ENCODE measurements at regions not wholly inside any gene's neighbourhood (a gene's known extent, or its start where the extent isn't known, plus 50 kb on each side); places are given as distances from the start of the nearest gene placed in this dataset.

DNA sequence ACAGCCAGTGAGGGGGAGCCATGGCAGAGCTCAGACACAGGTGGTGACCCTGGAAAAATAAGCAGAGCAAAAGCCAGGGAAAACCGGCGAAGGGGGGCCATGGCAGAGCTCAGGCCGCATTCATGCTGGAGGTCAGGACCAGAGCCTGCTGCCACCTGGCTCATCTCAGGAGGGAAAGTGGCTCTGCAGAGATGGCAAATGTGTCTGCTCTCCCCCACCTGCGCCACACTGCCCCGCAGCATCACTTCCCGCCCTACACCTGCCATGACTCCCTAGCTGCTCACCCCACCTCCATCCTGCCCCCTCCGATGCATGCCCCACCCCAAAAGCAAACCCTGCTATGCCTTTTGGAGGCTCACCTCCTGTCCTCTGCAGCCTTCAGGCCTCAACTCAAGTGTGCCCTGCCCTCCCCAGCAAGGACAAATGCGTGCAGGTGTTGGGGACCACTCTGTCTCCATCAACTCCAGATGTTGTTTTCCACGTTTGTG is 123.2 kb upstream of the FGF3 start:
- TF ChIP-seq POLR2AphosphoS5 (IDR thresholded peaks at IDR 0.05; ENCODE audit: low read depth, low read length) (no peak), TAF1 (IDR thresholded peaks at IDR 0.05; ENCODE audit: low read depth, low read length) (no peak), POLR2A (IDR thresholded peaks at IDR 0.05; ENCODE audit: low read depth, low read length) (no peak), POU2F2 (IDR thresholded peaks at IDR 0.05; ENCODE audit: low read depth, low read length) (no peak), SPI1 (IDR thresholded peaks at IDR 0.05; ENCODE audit: low read depth, low read length) (no peak), PAX5 (IDR thresholded peaks at IDR 0.05; ENCODE audit: insufficient read depth, low read length, severe bottlenecking) (no peak)

All from GM12891 (cell line).